IMR-90 (cell line): ENCODE measurements at regions not wholly inside any gene's neighbourhood (a gene's known extent, or its start where the extent isn't known, plus 50 kb on each side); places are given as distances from the start of the nearest gene placed in this dataset.

Source experiments
- ATAC-seq: fragments of 200-7000 bp; cut with Tn5 transposase; 2 replicates; pipeline ENCODE4 v1.9.1; 2020; ENCODE audit warnings: low read depth, mild to moderate bottlenecking, moderate library complexity
- BruUV-seq: library from RNA; stranded (reverse); fragments of 400-500 nt; replicated peaks from 2 replicates; lab custom pipeline; 2021; lab: Mats Ljungman, UMichigan
- CTCF ChIA-PET: fragments of 300-600 bp; formaldehyde crosslinking; extraction: SDS; loops from one replicate; lab custom pipeline; 2021; ENCODE audit warnings: antibody characterized with exemption; lab: Yijun Ruan, JAX
- POLR2A ChIA-PET: fragments of 300-600 bp; sonication (Branson Sonifier 250); formaldehyde crosslinking; loops from one replicate; lab custom pipeline; 2022; ENCODE audit warnings: antibody characterized with exemption; ENCODE audit not compliant: unreplicated experiment; lab: Charles Lee
- DNase-seq: peaks from one replicate; pipeline ENCODE4 v3.0.0; 2013
- H2AFZ ChIP-seq: replicated peaks from 2 replicates; pipeline ENCODE3; 2013; ENCODE audit warnings: low read length, mild to moderate bottlenecking; ENCODE audit not compliant: poor library complexity
- H2AK5ac ChIP-seq: 2 replicates; pipeline ENCODE4 v1.6.1; 2013; ENCODE audit warnings: low read depth, low read length, inconsistent platforms
- H2AK9ac ChIP-seq: replicated peaks from 2 replicates; pipeline ENCODE3; 2013; ENCODE audit warnings: mild to moderate bottlenecking, low read depth, low read length, moderate library complexity; ENCODE audit not compliant: poor library complexity
- H2BK120ac ChIP-seq: 2 replicates; pipeline ENCODE4 v1.6.1; 2013; ENCODE audit warnings: low read depth, low read length, inconsistent platforms
- H2BK15ac ChIP-seq: 3 replicates; pipeline ENCODE4 v1.6.1; 2013; ENCODE audit warnings: low read depth, low read length, inconsistent platforms
- H2BK20ac ChIP-seq: 2 replicates; pipeline ENCODE4 v1.6.1; 2013; ENCODE audit warnings: low read depth, mild to moderate bottlenecking, inconsistent platforms, low read length, moderate library complexity
- H2BK5ac ChIP-seq: 2 replicates; pipeline ENCODE4 v1.6.1; 2013; ENCODE audit warnings: mild to moderate bottlenecking, low read depth, low read length, inconsistent platforms; ENCODE audit not compliant: poor library complexity, severe bottlenecking
- H3K14ac ChIP-seq: replicated peaks from 2 replicates; pipeline ENCODE4 v1.6.1; 2013; ENCODE audit warnings: low read depth, low read length, inconsistent platforms
- H3K18ac ChIP-seq: 2 replicates; pipeline ENCODE4 v1.6.1; 2013; ENCODE audit warnings: low read depth, low read length, control low read depth
- H3K23ac ChIP-seq: 2 replicates; pipeline ENCODE4 v1.6.1; 2013; ENCODE audit warnings: low read depth, low read length, inconsistent platforms
- H3K27ac ChIP-seq: 2 replicates; pipeline ENCODE4 v1.5.1; 2013; ENCODE audit warnings: mild to moderate bottlenecking, control low read depth, low read length; ENCODE audit not compliant: insufficient read depth
- H3K27me3 ChIP-seq: 2 replicates; pipeline ENCODE4 v1.6.1; 2013; ENCODE audit warnings: low read length; ENCODE audit not compliant: control insufficient read depth, insufficient read depth
- H3K36me3 ChIP-seq: 2 replicates; pipeline ENCODE4 v1.6.1; 2013; ENCODE audit warnings: low read length, mixed read lengths; ENCODE audit not compliant: control insufficient read depth, insufficient read depth
- H3K4ac ChIP-seq: 2 replicates; pipeline ENCODE4 v1.6.1; 2013; ENCODE audit warnings: low read depth, low read length, inconsistent platforms
- H3K4me1 ChIP-seq: 2 replicates; pipeline ENCODE4 v1.6.1; 2013; ENCODE audit warnings: low read length, mixed read lengths; ENCODE audit not compliant: control insufficient read depth, insufficient read depth
- H3K4me2 ChIP-seq: 2 replicates; pipeline ENCODE4 v1.6.1; 2013; ENCODE audit warnings: low read depth, mild to moderate bottlenecking, control low read depth, low read length, moderate library complexity
- H3K4me3 ChIP-seq: 2 replicates; pipeline ENCODE4 v1.5.1; 2013; ENCODE audit warnings: low read depth, mild to moderate bottlenecking, control low read depth, low read length, moderate library complexity; ENCODE audit not compliant: insufficient read depth
- H3K56ac ChIP-seq: 2 replicates; pipeline ENCODE4 v1.6.1; 2013; ENCODE audit warnings: low read length, inconsistent platforms; ENCODE audit not compliant: insufficient read depth; ENCODE audit errors: extremely low read depth
- H3K79me1 ChIP-seq, 2 experiments: 2 replicates each; pipeline ENCODE4 v1.6.1; 2013; ENCODE audit warnings: low read length in 2 of 2, inconsistent platforms in 1 of 2, low read depth in 1 of 2
- H3K9ac ChIP-seq: 2 replicates; pipeline ENCODE4 v1.6.1; 2013; ENCODE audit warnings: low read depth, low read length, control low read depth
- H3K9me1 ChIP-seq: 2 replicates; pipeline ENCODE4 v1.6.1; 2013; ENCODE audit warnings: low read length, inconsistent platforms; ENCODE audit not compliant: insufficient read depth
- H3K9me3 ChIP-seq: 2 replicates; pipeline ENCODE4 v1.6.1; 2013; ENCODE audit warnings: low read length; ENCODE audit not compliant: control insufficient read depth, insufficient read depth
- H4K20me1 ChIP-seq: 2 replicates; pipeline ENCODE4 v1.6.1; 2013; ENCODE audit warnings: low read length, inconsistent platforms; ENCODE audit not compliant: insufficient read depth
- H4K5ac ChIP-seq: 2 replicates; pipeline ENCODE4 v1.6.1; 2013; ENCODE audit warnings: mild to moderate bottlenecking, low read depth, low read length, control low read depth
- H4K8ac ChIP-seq, 2 experiments: 2 replicates each; pipeline ENCODE4 v1.6.1; 2013; ENCODE audit warnings: low read depth in 2 of 2, low read length in 2 of 2, control low read depth in 1 of 2, inconsistent platforms in 1 of 2
- H4K91ac ChIP-seq: 2 replicates; pipeline ENCODE4 v1.6.1; 2013; ENCODE audit warnings: low read depth, low read length, inconsistent platforms; ENCODE audit not compliant: insufficient read depth
- BHLHE40 ChIP-seq: fragments of 150-350 bp; IDR thresholded peaks from 2 replicates; pipeline ENCODE4 v1.6.1; 2016; ENCODE audit warnings: mild to moderate bottlenecking, low read depth, low read length
- CEBPB ChIP-seq: IDR thresholded peaks from 2 replicates; pipeline ENCODE4 v1.6.1; 2012; ENCODE audit warnings: low read depth, low read length, improper control_type of control experiment
- CHD1 ChIP-seq: IDR thresholded peaks from 2 replicates; pipeline ENCODE4 v1.6.1; 2012; ENCODE audit warnings: low read depth, low read length, improper control_type of control experiment
- CTCF ChIP-seq: conservative IDR thresholded peaks from 2 replicates; pipeline ENCODE4 v1.5.1; 2012; ENCODE audit warnings: mild to moderate bottlenecking, low read depth, low read length, improper control_type of control experiment
- ELK1 ChIP-seq: fragments of 150-350 bp; IDR thresholded peaks from 2 replicates; pipeline ENCODE4 v1.6.1; 2016; ENCODE audit warnings: low read depth, mild to moderate bottlenecking, low read length, moderate library complexity, borderline replicate concordance
- FOS ChIP-seq: fragments of 150-350 bp; IDR thresholded peaks from 2 replicates; pipeline ENCODE4 v1.6.1; 2016; ENCODE audit warnings: low read depth, low read length
- MAFK ChIP-seq: IDR thresholded peaks from 2 replicates; pipeline ENCODE4 v1.6.1; 2012; ENCODE audit warnings: low read depth, low read length, improper control_type of control experiment
- MAZ ChIP-seq: IDR thresholded peaks from 2 replicates; pipeline ENCODE4 v1.6.1; 2012; ENCODE audit warnings: low read depth, mild to moderate bottlenecking, low read length, improper control_type of control experiment, moderate library complexity, borderline replicate concordance
- MXI1 ChIP-seq: IDR thresholded peaks from 2 replicates; pipeline ENCODE4 v1.6.1; 2012; ENCODE audit warnings: low read depth, mild to moderate bottlenecking, low read length, moderate library complexity, borderline replicate concordance
- NFE2L2 ChIP-seq: fragments of 150-350 bp; IDR thresholded peaks from 2 replicates; pipeline ENCODE4 v1.6.1; 2016; ENCODE audit warnings: low read depth, mild to moderate bottlenecking, low read length
- POLR2A ChIP-seq: IDR thresholded peaks from 2 replicates; pipeline ENCODE4 v1.6.1; 2012; ENCODE audit warnings: mild to moderate bottlenecking, low read depth, low read length
- RAD21 ChIP-seq: IDR thresholded peaks from 2 replicates; pipeline ENCODE4 v1.6.1; 2012; ENCODE audit warnings: low read length, improper control_type of control experiment
- RCOR1 ChIP-seq: IDR thresholded peaks from 2 replicates; pipeline ENCODE4 v1.6.1; 2012; ENCODE audit warnings: mild to moderate bottlenecking, low read length, improper control_type of control experiment; ENCODE audit not compliant: insufficient replicate concordance
- RFX5 ChIP-seq: IDR thresholded peaks from 2 replicates; pipeline ENCODE4 v1.8.0; 2012; ENCODE audit warnings: low read depth, mild to moderate bottlenecking, low read length, moderate library complexity
- SMC3 ChIP-seq: fragments of 150-350 bp; IDR thresholded peaks from 2 replicates; pipeline ENCODE4 v1.6.1; 2016; ENCODE audit warnings: low read depth, mild to moderate bottlenecking, antibody characterized with exemption, low read length, moderate library complexity
- USF2 ChIP-seq: fragments of 150-350 bp; IDR thresholded peaks from 2 replicates; pipeline ENCODE4 v1.6.1; 2017; ENCODE audit warnings: mild to moderate bottlenecking, antibody characterized with exemption, low read length, low read depth
- WGBS, 2 experiments: methylation state at CpG; one replicate each; pipeline versions ENCODE4 v1.1.5 to v1.1.7; 2013; ENCODE audit warnings: missing lambda C conversion rate in 2 of 2; ENCODE audit not compliant: insufficient read length in 1 of 2; ENCODE audit errors: extremely low coverage in 2 of 2; 5-methylcytosine and 5-hydroxymethylcytosine counted together
- dilution Hi-C: fragments of 300-500 bp; cut with HindIII; formaldehyde crosslinking; loops from one replicate; pipeline ENCODE4 v1.14.3; 2018; ENCODE audit warnings: low sequenced_read_pairs; ENCODE audit not compliant: unreplicated experiment
- in situ Hi-C: fragments of 300-500 bp; cut with MboI; formaldehyde crosslinking; loops from 3 replicates; pipeline ENCODE4 v1.14.3; 2019; ENCODE audit warnings: low sequenced_read_pairs, inconsistent platforms, mixed read lengths
- intact Hi-C: fragments of 100-400 bp; cut with micrococcal nuclease; formaldehyde crosslinking; loops from 2 replicates; pipeline ENCODE4 v1.10.0; 2022

GRCh38 chr10:131690805-131691239 lies 210.0 kb upstream of the PPP2R2D start:
- TF ChIP-seq MAZ = no peak
- TF ChIP-seq SMC3 = no peak
- no peak for TF ChIP-seq FOS
- no peak for TF ChIP-seq BHLHE40
- TF ChIP-seq MAFK = no peak
- no peak for TF ChIP-seq CTCF
- no peak for TF ChIP-seq USF2
- no peak for TF ChIP-seq RFX5
- no peak for TF ChIP-seq RAD21
- no peak for TF ChIP-seq NFE2L2
- no peak for TF ChIP-seq POLR2A
- TF ChIP-seq MXI1 = no peak
- no peak for TF ChIP-seq CHD1
- TF ChIP-seq CEBPB = no peak
- no peak for TF ChIP-seq RCOR1
- TF ChIP-seq ELK1 = no peak
- no peak overlapping the region for H3K14ac ChIP-seq
- no peak overlapping the region for H4K91ac ChIP-seq
- no peak overlapping the region for H4K5ac ChIP-seq
- H4K8ac ChIP-seq = no peak overlapping the region
- 67% methylated on average over 3 of the region's 14 CpGs; no CpG with 5 or more reads in 1 of the 2 experiments for WGBS, 2 experiments
- dilution Hi-C loops = no loop called here
- no peak overlapping the region for H2AFZ ChIP-seq
- no peaks in the 10 kb centered on the region for H3K9me1 ChIP-seq
- no TSS peak for BruUV-seq
- no peaks in the 10 kb centered on the region for H4K20me1 ChIP-seq
- peaks cover 61% of the 10 kb centered on the region for H3K9me3 ChIP-seq
- H3K9ac ChIP-seq = no peak overlapping the region
- no peak overlapping the region for H3K18ac ChIP-seq
- ChIA-PET CTCF (no interaction called here), POLR2A (no interaction called here)
- no peak overlapping the region for H3K27ac ChIP-seq
- H3K36me3 ChIP-seq = no peaks in the 10 kb centered on the region
- no peak overlapping the region for H3K4me2 ChIP-seq
- in situ Hi-C loops = no loop called here
- H3K79me1 ChIP-seq = no peaks in the 10 kb centered on the region
- ATAC-seq = no peak
- no peak overlapping the region for H2BK15ac ChIP-seq
- H3K4me3 ChIP-seq = no peak overlapping the region
- H2BK20ac ChIP-seq = no peak overlapping the region
- no peak overlapping the region for H2BK5ac ChIP-seq
- H3K4ac ChIP-seq = no peak overlapping the region
- no peak overlapping the region for H3K56ac ChIP-seq
- H2AK5ac ChIP-seq = no peak overlapping the region
- no peak overlapping the region for H2BK120ac ChIP-seq
- H2AK9ac ChIP-seq = no peak overlapping the region
- H3K23ac ChIP-seq = no peak overlapping the region
- intact Hi-C loops = no loop called here
- no peak for DNase-seq
- H3K4me1 ChIP-seq = no peaks in the 10 kb centered on the region
- H3K27me3 ChIP-seq = no peaks in the 10 kb centered on the region
